NOMO-1 (cell line): ENCODE measurements at regions not wholly inside any gene's neighbourhood (a gene's known extent, or its start where the extent isn't known, plus 50 kb on each side); places are given as distances from the start of the nearest gene placed in this dataset.

Experiments used
- DNase-seq, 2 experiments: peaks; one replicate each; lab custom pipeline; 2025; ENCODE audit not compliant: unreplicated experiment in 2 of 2; lab: John Stamatoyannopoulos, UW

DNA sequence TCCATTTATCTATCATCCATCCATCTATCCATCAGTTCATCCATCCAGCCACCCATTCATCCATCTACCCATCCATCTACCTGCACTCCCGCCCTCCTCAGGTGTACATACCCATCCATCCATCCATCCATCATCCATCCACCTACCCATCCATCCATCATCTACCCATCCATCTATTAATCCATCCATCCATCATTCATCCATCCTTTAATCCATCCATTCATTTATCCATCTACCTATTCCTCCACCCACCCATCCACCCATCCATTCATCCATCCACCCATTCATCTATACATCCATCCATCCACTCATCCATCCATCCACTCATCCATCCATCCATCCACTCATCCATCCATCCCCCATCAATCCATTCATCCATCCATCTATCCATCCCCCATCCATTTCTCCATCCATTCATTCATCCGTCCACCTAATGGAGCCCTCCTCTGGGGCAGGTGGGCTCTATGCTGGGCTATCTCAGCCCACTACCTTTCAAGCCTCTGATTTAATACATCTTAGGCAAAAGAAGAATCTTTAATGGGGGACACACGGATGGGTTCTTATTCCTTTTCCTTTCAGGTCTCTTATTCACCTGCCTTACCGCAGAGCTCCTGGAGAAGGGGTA lies 178.9 kb downstream of the URI1 start:
- DNase-seq, result no peak

DNA sequence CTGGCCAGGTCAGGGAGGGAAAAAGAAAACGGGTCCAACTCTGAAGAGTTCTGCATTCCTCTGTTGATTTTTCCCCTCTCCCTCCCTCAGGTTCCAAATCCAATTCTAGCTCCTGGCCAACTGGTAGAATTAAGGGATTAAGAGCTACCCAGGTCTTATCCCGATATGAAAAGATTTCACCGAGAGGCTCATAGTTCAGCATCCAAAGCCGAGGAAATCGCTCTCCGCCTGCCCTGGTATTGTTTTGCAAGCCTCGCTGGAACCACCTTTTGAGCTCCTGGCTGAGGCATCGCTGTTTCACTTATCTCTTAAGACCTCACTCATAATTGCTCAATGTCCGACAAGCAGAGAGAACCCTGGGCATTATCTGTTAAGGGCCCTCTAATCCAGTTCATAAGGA lies 180.4 kb downstream of the URI1 start:
- no peak for DNase-seq

DNA sequence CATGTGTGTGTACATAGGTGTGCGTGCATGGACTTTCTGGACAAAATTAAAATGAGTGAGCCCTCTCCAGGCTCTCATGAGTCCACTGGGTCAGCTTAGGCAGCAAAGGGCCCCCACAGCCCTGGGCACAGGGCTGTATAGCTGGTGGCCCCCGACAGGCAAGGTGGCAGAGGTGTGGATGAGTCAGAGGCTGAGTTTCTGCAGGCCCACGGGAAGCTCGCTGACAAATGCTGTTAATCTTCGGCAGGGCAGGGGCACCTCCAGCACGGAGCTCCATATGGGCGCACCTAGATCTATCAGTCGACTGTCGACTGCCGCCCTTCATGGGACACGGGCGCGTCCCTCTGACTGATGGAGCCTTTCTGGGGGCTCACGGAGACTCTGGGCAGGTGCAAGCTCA lies 181.1 kb downstream of the URI1 start:
- DNase-seq, result no peak

DNA sequence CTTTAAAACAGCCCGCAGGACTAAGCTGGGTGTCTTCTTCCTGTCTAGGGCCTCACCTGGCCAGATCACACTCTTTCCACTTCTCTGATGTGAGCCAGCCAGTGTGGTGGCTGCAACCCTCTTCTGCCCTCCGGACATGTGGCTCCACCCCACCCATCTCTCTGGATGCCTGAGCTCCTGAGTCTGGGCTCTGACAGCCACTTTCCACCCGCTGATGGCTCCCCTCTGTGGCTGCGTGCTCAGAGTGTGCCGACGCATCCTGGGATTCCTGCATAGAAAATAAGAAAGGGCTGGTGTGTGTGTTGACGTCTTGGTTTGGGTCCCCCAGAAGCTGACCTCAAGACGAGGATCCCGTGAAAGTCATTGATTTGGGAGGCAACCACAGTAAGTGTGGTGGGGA lies 181.6 kb downstream of the URI1 start:
- no peak for DNase-seq

DNA sequence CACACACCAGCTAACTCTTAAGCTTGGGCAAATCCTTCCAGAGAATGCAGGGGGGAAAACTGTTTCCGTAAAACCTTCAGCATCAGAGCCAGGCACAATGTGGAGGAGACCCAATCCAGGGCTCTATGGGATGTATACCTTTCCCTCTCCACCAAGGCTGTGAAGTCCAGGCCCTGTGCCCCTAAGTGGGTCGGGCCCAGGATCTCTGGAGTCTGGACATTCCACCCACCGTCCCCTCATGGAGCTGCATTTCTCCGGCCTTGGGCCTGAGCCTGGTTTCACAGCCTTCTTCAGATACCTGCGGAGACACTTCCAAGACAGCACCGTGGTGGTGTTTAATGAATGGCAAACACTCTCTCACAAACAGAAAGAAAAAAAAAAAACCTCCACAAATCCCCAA lies 186.2 kb downstream of the URI1 start:
- DNase-seq, result no peak

DNA sequence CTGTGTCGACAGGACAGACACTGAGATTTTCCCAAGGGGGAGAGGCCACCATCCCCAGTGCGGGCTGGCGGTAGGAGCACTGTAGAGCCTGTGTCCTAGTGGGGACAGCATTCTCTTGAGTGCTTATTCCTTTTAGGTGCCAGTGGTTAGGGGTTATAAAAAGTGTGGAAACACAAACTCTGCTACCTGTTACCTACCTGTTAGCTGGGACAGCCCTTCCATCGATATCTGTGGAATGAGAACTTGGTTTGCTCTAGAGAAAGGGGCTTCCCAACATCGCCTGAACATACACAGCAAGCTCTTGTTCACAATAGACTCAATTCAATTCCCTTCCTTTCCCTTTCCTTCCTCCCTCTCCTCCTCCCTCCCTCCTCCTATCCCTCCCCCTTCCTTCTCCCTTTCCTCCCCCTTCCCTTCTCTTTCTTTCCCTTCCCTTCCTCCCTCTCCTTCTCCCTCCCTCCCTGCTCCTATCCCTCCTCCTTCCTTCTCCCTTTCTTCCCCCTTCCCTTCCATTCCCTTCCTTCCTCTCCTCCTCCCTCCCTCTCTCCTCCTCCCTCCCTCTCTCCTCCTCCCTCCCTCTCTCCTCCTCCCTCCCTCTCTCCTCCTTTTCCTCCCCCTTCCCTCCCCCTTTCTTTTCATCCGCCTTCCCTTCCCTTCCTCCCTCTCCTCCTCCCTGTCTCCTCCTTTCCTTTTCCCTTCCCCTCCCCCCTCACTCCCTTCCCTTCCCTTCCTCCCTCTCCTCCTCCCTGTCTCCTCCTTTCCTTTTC lies 188.5 kb downstream of the URI1 start:
- no peak for DNase-seq

DNA sequence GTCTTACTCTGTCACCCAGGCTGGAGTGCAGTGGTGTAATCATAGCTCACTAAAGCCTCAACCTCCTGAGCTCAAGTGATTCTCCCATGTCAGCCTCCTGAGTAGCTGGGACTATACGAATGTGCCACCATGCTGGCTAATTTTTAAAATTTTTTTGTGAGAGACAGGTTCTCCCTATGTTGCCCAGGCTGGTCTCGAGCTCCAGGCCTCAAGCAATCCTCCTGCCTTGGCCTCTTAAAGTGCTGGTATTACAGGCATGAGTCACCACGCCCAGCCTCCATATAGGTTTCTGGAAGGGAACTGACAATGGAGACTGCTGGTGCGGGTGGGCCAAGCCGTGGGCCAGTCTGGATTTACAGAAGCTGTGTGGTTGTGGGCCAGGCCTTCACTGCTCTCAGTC lies 189.2 kb downstream of the URI1 start:
- DNase-seq, result no peak

DNA sequence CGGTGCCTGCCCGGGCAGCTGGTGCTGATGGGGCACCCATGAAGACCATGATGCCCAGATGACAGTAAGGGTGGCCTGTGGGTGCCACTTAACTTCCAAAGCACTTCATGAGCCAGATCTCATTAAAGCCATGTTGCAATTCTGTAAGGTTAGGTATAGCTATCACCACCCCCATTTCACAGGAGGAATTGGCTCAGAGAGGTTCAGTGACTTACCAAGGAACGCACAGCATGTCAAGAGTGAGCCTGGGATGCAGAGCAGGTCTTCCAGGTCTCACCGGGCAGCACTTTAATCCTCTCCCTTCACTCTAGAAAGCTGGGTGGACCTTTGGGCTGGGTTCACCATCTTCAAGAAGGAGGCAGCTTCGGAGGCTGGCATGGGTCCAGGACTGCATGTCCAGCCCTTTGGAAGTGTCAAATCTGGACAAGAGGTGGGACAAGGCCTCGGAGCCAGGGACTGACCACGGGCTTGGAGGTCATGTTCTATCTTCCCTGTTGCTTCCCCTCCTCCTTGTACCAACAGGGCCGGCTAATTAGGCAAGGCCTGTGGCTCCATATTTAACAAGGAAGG lies 189.8 kb downstream of the URI1 start:
- no peak for DNase-seq

DNA sequence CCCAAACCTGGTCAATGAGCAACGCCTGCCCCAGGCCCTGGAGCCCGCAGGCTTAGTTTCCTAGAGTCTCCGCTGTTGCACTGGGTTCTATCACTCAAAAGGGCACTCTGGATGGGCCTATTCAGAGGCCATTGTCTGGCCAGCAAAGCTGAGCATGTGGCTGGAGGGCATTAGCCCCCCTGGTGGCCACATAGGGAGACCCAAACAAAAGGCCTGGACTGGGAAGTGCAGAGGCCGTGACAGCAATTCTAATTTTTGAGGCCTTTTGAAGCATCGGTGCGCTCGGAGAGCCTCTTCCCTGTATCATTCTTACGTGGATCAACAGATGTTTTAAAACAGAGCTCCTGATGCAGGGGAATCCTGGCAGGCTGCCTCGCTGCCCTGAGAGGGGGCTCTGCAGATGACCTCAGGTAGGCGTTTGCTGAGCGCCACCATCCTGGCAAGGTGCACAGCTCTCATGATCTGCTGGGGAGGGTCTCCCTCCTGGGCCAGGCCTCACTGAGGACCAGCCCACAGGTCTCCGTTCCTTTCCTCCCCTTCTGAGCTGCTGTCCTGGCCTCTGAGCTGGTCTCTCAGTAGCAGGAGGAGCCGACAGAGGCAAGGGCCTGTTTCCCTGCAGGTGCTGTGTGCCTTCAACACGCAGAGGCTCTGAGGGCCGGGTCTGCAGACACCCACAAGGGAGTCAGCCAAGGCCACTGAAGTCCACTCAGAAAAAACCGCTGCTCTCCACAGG lies 190.5 kb downstream of the URI1 start:
- DNase-seq, result no peak

DNA sequence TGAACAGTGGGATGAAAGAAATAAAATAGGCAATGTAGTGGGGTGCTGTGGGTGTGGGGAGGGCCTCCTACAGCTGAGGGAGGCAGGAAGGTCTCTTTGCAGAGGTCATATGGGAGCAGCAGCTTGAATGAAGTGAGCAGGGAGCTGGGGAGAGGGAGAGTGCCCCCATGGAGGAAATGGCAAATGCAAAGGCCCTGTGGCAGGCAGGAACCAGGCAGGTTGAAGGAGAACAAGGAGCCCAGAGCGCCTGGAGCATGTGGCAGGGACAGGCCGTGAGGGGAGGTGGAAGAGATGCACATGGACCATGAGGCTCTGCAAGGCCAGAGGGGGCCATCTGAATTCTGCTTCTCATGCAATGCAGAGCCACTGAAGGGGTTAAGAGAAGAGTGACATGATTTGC lies 191.8 kb downstream of the URI1 start:
- DNase-seq, result no peak

DNA sequence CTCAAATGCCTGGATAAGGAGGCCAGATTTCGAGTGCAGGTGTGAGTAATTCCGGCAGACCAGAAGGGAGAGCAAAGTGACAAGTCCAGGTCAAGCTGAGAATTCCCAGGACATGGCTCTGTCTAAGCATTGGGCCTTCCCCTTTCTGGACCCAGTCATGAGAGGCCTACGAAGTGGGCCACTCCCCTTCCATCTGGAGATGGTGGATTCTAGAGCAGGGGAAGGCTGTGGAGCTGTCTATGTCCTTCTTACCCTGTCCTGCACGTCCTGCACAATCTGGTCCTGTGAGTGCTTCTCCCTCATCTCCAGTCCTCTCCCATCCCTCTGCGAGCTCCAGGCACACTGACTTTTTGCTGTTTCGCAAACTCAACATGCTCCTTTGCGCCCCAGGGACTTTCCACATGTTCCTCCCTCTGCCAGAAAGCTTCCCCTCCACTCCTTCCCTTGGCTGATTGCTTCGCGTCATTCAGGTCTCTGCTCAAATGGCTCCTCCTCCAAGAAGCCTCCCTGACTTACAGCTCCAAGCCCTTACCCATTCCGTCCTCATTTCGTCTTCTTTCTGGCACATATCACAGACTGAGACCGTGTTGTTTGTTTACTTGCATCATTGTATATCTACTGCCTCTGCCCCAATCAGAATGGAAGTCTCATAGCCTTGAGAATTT lies 193.2 kb downstream of the URI1 start:
- DNase-seq, result no peak

DNA sequence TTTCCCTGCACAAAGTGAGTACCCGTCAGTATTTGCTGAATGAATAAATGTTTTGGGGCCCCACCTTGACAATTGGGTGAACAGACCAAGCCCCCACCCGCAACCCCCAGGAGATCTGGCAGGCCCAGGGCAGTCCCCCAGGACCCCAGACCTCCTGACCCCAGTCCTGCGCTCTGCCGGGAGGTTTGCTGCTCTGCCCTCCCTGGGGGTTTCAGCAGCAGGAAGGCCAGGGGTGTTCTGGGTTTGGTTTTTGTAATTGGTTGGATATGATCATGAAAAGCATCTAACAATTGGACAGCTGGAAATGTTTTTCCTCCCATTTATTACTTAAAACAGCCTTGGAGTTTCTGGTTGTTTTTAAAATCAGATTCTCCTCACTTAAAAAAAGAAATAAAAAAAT lies 193.8 kb downstream of the URI1 start:
- DNase-seq, result no peak

DNA sequence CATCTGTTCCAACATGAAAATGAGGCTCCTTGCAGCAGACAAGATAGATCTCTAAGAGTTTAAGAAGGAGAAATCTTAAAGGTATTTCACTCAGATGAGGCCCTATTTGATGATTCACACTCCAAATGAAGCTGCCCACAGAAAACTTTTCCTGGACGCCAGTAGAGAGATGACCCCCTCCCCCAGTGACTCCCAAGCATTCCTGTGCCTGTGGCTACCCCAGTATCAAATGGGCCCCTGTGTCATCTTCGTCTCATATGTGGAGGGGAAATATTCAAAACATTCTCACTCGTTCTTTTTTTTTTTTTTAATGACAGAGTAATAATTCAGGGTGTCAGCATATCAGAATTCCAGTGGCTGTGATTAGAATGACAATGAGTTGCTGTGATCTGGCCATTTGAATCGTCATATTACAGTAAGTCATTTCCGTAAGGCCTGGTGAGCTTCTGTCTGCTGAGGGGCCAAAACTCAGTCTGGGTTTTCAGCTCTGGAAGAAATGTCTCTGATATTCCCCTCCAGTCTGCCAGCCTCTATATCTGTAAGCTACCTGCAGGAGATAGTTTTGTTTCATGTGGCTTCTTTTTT lies 194.7 kb downstream of the URI1 start:
- no peak for DNase-seq

DNA sequence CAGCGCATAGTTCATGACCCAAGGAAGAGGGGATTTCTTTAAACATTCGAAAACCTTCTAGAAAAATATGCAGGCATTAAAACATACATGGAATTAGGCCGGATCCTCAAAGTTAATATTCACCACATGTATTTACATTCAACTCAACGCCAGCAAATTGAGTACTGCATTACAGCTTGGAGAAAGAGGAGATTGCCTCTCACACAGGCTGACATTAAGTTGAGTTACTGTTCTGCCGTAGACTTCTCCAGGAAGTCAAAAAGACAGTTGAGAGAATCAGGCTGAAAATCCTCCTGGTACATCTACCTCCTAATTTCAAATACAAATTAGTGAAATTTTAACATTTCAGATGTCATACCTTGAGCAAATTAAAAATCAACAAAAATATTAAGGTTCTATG lies 195.7 kb downstream of the URI1 start:
- no peak for DNase-seq

DNA sequence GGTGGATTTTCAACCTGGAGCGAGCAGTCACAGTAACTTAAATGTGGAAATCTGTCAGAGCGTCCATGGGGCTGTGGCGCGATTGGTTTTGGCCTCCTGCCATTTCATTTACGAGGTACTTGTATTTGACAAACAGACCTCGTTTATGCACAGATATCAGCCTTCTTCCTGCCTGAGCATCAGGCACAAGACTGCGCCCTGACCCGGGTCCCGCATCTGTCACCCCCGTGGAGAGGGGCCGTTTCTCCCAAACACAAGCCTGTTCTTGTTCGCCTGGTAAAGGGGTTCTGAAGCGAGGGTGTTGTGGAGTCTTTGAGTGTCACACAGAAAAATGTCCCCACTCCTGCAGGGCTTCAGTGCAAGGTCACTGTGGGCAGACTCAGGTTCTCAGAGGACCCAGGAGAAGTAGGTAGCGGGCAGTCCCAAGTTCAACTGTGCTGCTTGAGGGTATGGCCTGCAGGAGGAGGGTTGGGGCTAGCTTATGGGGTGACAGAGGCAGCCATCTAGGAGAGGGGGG lies 202.3 kb downstream of the URI1 start:
- DNase-seq, result no peak

DNA sequence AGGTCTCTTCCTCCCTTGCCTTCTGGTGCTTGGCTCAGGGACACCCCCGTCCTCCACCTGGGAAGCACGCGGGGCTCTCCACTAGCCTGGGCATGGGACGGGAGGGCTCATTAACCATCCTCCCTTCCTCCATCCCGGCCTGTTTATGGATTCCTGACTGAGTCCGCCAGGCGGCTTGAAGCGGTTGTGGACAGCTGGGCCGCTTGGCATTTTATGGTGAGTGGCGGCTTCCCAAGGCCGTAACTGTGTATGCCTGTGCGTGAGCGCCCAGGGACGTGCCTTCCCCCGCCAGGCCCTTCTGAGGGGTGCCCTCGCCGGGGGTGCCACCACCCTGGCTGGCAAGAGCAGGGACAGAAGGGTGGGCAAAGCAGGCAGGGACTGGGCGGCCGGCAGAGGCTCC lies 202.8 kb downstream of the URI1 start:
- no peak for DNase-seq

DNA sequence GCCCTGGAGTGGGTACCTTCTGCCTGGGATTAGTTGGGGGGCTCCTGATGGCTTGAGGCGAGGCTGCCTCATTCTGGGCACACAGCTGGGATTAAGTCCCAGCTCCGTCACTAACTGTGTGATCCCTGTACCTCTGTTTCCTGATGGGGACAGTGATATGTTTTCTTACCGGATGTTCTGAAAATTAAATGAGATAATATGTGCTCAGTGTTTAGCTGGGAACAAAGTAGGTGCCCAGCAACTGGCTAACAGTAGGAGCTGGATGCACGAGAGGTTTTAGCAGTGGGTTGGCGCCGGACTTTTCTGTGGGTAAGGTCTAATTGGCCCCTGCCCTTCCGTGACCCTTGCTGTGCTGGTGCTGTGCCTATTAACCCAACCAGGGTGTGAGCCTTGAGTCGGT lies 203.4 kb downstream of the URI1 start:
- no peak for DNase-seq

DNA sequence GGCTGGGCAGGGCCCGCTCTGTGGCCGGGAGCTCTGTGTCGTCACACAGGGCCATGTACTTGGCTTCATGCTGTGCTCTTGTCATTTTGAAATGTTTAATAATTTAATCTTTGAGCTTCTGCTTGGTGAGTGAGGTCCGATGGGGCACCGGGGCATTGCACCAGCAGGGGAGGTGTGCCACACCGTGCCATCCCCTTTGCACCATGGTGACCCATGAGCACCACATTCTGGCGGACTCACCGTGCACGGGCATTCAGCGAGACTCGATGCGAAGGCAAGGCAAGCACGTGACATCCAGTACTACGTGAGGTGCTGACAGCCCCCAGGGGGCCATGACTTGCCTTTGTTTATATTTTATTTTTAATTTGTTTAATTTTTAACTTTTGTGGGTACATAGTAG lies 204.3 kb downstream of the URI1 start:
- DNase-seq, result no peak

DNA sequence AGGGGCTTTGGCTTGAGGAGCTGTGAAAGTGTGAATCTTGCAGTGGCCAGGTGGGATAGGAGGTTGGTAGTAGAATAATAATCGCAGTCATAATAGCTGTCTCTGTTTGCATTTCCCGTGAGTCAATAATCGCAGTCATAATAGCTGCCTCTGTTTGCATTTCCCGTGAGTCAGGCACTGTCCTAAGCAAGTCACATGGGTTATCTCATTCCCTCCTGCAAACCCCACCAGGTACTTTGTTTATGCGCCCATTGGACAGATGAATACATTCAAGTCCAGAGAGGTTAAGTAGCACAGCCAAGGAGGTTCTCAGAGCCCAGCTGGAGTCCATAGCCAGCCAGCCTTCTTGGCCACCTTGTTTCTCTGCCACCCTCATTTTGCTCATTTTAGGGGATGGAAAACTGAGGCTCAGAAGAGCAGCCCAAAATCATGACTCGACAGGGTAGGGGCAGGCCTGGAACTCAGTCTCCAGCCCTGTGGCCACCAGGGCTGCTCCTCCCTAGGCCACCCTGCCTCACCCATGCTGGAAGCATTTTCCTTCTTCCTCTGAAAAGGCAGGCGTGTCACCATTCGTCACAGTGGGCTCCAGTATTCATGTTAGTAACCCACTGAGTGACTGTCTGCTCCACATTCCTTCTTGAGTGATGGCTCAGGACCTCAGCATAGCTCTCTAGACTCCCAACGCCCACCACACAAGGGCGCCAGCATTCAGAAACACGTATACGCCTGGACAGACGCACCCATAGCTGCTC lies 206.2 kb downstream of the URI1 start:
- no peak for DNase-seq

DNA sequence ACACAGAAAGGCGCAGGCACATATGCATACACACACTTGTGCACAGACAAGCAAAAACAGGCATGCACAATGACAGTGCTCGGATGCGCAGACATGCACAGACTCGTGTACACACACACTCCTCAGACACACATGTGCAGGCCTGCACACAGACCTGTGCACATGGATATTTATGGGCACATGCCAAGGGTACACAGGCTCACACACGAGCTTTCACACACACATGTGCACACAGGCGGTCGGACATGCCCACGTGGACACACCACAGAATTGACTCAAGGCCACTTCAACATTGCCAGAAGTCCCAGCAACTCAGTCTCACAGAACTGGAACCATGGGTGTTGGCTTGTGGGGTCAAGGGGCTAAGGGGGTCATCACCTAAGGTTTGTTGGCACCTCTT lies 206.8 kb downstream of the URI1 start:
- DNase-seq, result no peak
